HG02973 (cell line): ENCODE measurements at regions not wholly inside any gene's neighbourhood (a gene's known extent, or its start where the extent isn't known, plus 50 kb on each side); places are given as distances from the start of the nearest gene placed in this dataset.
"Not testable (repeated sequence)": the region's sequence is repeated elsewhere in the genome, so short reads cannot be mapped to it uniquely, and the experiment has no call there.

Experiments used
- ATAC-seq: cut with Tn5 transposase; IDR thresholded peaks from one replicate; pipeline ENCODE4 v1.9.1; 2021; ENCODE audit warnings: moderate library complexity; ENCODE audit not compliant: unreplicated experiment

DNA sequence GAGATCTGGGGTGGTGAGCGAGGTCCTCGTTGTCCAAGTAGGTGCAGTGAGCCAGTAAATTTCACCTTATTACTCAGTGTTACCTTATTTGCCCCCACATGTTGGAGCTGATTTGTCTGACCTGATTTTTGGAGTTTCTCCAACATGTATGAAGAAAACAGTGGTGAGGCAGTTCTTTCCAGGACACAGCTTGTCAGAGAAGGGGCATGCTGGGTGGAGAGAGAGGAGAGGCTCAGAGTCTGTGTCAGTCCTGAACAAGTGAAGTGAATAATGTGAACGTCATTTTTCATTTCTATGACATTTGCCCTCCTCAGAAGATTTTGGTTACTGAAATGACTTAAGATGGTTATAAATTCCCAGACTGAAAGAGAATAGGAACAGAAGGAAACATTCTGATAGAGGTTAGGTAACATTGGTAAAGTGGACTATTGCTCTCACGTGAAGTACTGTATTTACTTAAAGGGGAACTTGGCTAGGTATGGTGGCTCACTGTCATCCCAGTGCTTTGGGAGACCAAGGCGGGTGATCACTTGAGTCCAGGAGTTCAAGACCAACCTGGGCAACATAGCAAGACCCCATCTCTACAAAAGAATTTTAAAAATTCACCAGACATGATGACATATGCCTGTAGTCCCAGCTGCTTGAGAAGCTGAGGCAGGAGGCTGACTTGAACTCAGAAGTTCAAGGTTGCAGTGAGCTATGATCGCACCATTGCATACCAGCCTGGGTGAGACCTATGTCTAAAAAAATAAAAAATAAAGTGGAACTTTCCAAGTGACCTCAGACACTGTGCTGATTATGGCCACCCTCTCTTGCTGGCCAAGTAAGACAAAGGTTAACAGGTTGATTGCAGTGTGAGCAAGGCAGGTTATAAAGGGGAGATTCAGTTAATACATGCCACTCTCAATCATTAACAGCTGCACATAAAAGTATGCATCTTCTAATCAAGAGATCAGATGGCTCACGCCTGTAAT lies 184.3 kb downstream of the EDN1 start:
- no peak for ATAC-seq

DNA sequence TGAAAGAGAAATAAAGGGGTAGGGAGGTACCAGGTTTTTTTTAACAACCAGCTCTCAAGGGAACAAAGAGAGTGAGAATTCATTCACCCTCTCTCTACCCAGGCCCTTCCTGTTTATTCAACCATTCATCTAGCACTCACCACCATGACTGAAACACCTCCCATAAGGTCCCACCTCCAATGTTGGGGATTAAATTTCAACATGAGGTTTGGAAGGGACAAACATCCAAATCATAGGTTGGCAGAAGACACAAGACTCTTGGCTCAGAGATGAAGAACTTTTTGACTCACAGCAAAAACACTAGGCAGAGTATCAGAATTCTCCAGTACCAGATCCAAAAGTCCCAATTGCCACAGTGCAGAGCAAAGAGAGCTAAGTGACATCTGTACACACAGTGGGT lies 186.3 kb downstream of the EDN1 start:
- ATAC-seq, result no peak

DNA sequence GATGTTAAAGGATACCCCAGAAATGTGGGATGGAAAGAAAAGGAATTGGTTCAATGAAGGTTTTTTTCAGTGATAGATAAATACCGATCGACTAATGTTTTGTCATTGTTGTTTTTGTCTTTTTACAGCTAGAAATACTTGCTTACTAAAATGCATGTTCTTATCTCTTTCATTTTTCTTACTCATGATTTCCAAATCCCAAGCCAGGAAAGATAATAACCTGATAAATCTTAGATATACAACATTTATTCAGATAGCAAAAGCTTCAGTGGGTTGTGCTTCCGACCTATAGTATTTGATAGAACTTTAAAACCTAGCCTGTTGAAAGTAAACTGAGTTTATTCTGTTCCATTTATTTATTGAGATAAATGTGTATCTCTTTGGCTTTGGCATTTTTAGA lies 187.5 kb downstream of the EDN1 start:
- no peak for ATAC-seq

DNA sequence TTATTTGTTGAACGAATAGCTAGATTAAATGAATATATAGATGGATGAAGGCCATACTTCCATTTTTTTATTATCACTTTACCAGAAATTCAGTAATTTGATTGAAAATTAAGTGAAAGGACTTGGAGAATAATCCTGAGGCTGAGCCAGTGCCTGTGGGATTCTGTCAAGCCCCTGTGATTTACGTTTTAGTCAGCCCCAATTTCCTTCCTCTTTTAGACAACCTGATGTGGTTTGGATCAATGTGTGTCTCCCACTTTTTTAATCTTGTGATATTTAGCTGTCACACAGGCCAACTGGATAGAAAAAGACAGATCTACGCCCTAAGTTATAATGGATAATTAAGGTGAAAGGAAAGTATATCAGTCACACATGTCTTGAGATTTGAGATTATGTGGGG lies 188.8 kb downstream of the EDN1 start:
- ATAC-seq, result no peak

DNA sequence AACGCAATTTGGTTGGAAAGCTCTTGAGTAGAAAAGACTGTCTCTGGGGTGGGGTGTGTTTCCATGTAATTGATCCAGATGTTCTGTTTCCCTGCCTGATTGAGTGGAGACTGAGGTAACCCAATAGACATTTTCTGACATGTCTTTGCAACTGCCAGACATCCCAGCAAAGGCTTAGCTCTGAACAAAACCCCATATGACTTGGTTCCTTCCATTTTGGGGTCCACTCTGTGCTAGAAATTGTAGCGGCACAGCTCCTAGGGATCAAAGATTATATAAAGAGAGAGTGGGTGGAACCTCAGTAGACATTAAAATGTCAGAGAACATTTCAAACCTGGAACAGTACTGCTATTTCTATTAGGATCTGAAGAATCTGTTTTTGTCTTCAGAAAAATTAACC lies 189.3 kb downstream of the EDN1 start:
- no peak for ATAC-seq

DNA sequence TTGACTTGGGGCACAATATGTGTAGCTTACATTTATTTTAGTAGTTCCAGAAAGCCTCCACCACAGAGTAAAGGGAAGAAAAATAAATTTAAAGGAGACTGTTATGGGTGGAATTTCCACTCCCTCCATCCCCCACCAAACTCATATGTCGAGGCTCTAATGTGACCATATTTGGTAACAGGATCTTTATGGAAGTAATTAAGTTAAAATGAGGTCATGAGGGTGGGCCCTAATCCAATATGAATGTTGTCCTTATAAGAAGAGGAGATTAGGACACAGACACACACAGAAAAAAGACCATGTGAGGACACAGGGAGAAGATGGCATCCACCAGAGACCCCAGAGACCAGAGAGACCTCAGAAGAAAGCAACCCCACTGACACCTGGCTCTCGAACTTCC lies 189.7 kb downstream of the EDN1 start:
- no peak for ATAC-seq

DNA sequence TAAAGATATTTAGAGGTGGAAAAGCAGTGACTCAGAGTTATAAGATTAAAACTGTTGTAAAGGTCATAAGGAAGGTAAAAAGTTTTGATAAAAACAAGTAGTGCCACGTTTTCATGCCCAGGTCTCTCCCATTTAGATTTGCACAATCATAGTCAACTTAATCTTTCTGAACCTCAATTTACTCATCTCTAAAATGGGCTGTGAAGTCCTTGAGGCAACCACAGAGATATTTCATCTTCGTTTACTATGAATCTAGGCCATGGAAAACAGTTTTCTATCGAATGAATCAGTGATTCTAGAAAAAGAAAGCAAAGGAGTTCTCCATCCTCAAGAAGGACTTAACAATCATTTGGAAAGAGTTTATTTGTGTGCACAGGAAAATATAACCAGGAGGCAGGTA lies 190.2 kb downstream of the EDN1 start:
- no peak for ATAC-seq

DNA sequence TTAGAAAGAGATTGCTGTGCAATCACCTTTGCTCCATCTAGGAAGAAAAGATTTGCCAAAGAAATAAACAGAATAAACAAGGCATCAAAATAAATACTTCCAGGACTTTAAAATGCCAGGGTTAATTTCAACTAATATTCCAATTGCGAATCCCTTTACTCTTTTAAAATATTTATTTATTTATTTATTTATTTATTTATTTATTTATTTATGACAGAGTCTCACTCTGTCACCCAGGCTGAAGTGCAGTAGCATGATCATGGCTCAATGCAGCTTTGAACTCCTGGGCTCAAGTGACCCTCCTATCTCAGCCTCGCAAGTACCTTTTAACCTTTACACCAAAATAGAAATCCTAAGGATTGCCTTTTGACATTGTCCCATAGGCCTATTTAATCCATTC lies 191.1 kb downstream of the EDN1 start:
- no peak for ATAC-seq

DNA sequence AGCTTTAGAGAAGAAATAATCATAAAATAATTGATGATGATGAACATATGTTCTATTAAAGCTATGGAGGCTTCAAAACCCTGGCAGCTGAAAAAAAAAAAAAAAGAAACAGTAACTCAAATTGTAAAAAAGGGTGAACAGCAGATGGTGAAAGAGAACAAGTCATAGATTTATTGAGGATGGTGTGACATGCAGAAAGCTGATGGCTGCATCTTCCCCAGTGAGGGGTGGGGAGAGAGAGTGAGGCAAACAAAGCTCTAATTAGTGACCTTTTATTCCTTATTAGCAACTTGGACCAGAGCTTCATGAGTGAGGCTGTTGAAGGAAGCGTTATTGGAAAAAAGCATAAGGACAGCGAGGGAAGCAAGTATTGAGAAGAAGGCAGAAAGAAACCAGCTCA lies 191.7 kb downstream of the EDN1 start:
- ATAC-seq, result no peak

DNA sequence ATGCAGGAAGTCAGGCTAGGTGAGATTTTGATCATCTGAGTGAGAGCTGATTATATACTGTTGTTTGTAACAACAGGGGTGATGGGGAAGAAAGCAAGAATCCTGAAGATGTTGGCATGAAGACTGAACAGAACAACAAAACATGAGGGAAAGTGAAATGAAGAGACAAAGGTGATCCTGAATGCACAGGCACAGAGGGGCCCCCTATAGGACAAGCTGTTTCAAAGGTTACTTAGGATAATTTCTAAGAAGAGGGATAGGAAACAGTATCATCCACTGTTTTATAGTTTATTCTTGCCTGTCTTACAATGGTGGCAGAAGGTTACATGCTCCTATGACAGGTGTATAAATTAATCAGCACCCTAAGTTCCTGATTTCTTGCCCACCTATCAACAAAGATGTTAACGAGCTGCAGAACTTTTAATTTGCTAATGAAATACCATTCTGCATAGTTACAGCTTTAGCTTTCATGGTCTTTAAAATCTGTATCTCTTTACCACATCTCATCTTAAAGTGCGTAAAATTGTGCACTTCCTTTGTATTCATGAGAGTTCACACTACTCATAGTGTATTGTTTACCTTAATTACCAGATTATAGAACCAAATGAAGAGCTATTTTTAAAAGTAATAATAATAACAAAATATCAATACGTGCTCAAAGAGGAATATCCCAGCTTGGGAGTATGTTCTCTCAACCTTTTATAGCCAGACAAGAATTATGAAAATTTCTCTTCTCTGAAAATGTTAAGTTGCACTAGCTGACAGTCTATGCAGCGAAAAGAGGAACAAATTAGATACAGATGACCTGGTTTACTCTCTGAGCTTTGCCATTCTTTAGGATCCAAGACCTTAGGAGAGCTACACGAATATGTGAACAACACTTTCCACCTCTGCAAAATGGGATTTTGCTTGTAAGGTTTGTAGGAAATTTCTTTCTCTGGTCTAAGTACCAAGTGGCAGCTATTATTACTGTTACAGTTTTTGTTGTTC lies 192.5 kb downstream of the EDN1 start:
- ATAC-seq, result no peak

DNA sequence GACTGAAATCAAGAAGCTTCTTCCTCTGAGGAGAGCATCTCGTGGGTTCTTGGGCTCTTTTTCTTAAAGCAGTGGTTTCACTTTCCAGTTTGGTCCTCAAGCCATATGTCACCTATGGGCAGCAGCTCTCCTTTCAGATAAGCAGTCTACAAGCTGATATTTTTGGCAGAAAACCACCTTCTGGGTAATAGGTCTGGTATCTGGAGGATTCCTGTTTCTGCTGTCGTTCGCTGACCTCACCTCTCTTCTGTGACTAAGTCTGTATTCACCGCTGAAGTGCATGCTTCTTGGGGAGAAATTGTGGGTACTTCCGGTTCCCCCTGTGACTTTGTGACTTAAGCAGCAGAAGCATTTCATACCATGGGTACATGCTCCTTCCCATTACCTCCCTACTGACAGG lies 193.6 kb downstream of the EDN1 start:
- ATAC-seq, result peak; percentile 72

DNA sequence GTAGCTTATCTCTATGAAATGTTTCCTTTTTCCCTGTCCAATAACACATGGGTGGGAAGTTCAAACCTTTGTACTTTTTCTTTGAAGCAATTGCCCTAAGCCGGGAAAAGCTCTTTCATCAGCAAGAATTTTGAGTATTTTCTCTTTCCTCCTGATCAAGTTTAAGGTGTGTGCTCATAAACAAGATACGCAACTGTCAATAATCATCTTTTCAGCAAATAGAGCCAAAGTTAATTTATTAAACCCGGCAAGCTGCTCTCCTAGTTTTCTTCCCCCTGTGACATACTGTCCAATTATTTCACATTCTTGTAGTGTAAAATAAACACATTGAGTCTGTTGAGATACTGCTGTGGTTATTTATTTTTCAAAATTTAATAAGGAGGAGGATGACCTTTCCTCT lies 194.4 kb downstream of the EDN1 start:
- no peak for ATAC-seq

DNA sequence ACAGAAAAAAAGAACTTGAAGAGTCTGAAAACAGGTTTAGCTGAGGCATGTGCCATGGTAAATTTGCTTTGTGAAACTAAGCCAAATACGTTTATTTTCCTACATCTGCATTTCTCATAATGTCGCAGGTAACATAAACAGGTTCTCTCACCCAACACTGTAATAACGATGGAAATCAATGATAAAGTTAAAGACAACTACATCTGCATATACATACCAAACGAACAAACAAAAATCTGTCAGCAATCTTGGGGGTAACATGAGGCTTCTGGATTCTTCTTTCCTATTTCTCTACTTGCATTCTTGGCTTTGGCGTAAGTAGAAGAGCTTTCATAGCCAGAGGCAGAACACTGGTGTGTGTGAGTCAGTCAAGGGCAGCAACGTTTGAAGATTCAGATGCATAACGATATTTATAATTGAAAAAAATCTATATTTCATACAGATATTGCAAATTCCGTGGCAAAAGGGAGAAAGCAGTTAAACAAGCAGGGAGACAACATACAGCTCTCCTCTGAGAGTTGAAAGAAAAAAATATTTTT lies 195.1 kb downstream of the EDN1 start:
- no peak for ATAC-seq

DNA sequence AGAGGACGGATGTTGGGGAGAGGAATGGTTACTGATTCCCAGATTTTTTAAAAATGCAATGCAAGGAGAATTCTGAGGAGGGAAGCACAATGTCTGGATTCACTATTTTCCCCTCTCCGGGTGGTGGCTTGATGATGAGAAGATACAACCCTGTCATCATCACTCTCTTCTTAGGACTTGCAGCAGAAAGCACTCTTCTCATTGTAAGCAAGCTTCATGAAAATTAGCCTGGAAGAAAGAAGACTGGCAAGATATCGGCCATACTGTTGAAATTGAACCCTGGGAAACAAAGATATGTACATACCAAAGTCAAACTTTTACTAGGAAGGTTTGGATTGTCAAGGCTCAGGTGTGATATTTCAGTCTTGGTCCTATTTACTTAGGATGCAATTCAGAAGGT lies 195.7 kb downstream of the EDN1 start:
- ATAC-seq, result no peak

DNA sequence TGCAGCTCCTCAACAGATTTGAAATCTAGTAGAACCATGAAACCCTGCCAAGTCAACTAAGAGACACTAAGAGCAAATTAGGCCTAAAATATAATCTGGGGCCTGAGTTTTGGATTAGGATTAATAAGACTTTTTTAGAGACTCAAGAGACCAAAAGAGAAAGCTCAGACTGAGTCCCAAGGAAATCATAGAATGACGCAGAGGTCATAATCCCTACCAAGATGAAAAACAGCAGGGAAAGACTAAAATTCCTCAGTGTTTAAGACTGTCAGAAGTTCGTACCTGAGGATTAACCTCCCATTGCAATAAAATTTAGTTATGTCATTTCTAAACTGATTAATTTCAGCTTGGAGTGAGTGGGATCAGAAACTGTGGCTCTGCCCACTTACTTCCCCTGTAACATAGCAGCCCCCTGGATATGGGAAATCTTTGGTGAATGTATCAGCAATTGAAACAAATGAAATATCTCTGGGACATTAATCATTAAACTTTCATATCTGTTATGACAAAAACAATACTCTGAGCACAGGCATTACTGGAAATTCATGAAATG lies 200.3 kb downstream of the EDN1 start:
- ATAC-seq, result no peak

DNA sequence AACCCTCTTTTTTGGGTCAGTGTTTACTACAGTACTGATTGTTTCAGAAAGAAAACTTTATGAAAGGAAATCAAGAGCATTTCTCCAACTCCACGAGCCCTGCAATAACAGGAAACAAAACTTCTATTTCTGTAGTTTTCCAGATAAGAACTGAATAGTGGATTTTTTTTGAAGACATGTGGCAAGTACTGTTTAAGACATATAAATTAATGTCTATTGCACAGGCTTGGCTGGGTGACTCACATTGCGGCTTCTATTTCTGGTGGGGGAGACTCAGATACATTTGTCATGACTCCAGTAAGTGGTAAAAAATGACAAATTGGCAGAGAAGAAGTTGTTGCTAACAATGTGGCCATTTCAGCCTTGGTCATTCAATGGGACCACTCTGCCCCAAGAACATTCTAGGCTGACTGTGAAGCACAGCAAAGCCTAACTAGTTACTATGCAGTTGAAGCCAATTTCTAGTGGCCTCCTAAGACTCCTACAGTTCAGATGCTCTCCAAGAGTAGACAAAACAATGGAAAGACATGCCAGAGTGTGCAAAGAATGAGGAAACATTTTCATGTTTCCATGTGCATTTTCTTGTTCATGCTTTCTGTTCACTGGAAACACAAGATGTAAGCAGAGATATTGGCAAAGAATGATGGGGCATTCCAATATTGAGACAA lies 200.9 kb downstream of the EDN1 start:
- ATAC-seq, result no peak

DNA sequence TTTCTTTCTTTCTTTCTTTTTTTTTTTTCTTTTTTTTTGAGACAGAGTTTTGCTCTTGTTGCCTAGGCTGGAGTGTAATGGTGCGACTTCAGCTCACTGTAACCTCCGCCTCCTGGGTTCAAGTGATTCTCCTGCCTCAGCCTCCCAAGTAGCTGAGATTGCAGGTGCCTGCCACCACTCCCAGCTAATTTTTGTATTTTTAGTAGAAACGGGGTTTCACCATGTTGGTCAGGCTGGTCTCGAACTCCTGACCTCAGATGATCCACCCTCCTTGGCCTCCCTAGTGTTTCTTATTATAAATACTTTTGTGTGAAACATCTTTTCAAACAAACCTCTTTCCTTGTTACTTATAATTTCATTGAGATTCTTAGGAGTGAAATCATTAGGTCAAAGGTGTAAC lies 202.8 kb downstream of the EDN1 start:
- not testable (repeated sequence) for ATAC-seq

DNA sequence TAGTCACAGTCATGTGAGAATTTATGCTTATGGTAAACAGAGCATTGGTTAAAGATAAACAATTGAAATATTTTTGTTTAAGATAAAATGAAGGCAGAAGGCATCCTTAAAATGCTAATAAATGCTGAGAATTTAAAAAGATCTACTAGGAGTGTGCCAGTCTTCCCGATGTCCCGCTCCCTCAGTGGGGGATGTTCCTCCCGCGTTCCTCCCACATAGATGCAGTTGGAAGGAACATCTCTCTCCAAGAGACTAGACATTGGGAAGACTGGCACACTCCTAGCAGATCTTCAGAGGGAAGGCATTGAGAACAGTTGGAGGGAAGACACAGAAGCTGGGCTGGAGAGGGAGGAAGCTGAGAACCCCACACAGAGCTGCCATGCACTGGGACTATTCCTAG lies 203.3 kb downstream of the EDN1 start:
- no peak for ATAC-seq

DNA sequence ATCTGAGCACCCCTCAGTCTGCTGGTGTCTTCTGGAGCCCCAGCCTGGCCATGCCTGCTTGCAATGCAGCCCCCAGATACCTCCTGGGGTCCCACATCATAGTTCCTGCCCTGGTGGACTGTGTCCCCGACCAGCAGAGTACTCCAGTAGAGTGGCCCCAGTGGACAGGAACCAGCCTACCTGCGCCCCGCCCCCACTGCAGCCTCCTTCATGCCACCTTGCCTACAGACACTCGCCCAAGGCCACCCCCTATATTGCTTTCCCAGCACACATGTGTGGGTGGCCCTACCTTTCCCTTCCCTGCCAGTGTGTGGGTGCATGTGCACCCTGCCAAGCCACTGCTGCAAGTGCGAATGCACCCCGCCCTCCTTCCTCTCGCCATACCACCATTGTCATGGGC lies 204.0 kb downstream of the EDN1 start:
- no peak for ATAC-seq

DNA sequence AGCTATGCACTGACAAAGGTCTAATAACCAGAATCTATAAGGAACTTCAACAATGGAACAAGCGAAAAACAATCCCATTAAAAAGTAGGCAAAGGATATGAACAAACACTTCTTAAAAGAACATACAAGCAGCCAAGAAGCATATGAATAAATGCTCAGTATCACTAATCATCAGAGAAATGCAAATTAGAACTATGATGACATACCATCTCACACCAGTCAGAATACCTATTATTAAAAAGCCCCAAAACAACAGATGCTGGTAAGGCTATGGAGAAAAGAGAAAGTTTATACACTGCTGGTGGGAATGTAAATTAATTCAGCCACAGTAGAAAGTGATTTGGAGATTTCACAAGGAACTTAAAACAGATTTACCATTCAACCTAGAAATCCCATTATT lies 211.8 kb downstream of the EDN1 start:
- ATAC-seq, result no peak
